ENCODE measurements at regions not wholly inside any gene's neighbourhood (a gene's known extent, or its start where the extent isn't known, plus 50 kb on each side); places are given as distances from the start of the nearest gene placed in this dataset.
A peak's percentile ranks its signal among the peaks of the same experiment; 100 is the strongest.

GRCh38 chr14:98227000-98227726 is 1044.8 kb downstream of the BCL11B start:
- DNase-seq (ENCODE audit: low read depth, low spot score), result peak; percentile 10

- DNase-seq (ENCODE audit: low read depth, low spot score), result no peak
Measured at GRCh38 chr14:98227727-98228111, 1044.3 kb downstream of the BCL11B start.

- no peak for DNase-seq (ENCODE audit: low read depth, low spot score)
Measured at GRCh38 chr14:98229656-98230366, 1042.2 kb downstream of the BCL11B start.

- DNase-seq (ENCODE audit: low read depth, low spot score), result no peak
Measured at GRCh38 chr14:98230411-98230810, 1041.6 kb downstream of the BCL11B start.

- no peak for DNase-seq (ENCODE audit: low read depth, low spot score)
Measured at GRCh38 chr14:98231210-98231609, 1040.8 kb downstream of the BCL11B start.

GRCh38 chr14:98233656-98234055 is 1038.3 kb downstream of the BCL11B start:
- no peak for DNase-seq (ENCODE audit: low read depth, low spot score)

GRCh38 chr14:98234208-98234607 is 1037.8 kb downstream of the BCL11B start:
- DNase-seq (ENCODE audit: low read depth, low spot score), result no peak

- DNase-seq (ENCODE audit: low read depth, low spot score), result no peak
Measured at GRCh38 chr14:98236314-98236713, 1035.7 kb downstream of the BCL11B start.

- DNase-seq (ENCODE audit: low read depth, low spot score), result no peak
Measured at GRCh38 chr14:98237939-98238338, 1034.1 kb downstream of the BCL11B start.

GRCh38 chr14:98240376-98240775 is 1031.6 kb downstream of the BCL11B start:
- DNase-seq (ENCODE audit: low read depth, low spot score), result no peak

GRCh38 chr14:98242903-98243302 is 1029.1 kb downstream of the BCL11B start:
- no peak for DNase-seq (ENCODE audit: low read depth, low spot score)

GRCh38 chr14:98243332-98243731 is 1028.7 kb downstream of the BCL11B start:
- no peak for DNase-seq (ENCODE audit: low read depth, low spot score)

- DNase-seq (ENCODE audit: low read depth, low spot score), result no peak
Measured at GRCh38 chr14:98244162-98244948, 1027.6 kb downstream of the BCL11B start.

GRCh38 chr14:98244966-98245569 is 1026.9 kb downstream of the BCL11B start:
- DNase-seq (ENCODE audit: low read depth, low spot score), result no peak

- DNase-seq (ENCODE audit: low read depth, low spot score), result no peak
Measured at GRCh38 chr14:98249057-98249456, 1022.9 kb downstream of the BCL11B start.

GRCh38 chr14:98249476-98249875 is 1022.5 kb downstream of the BCL11B start:
- DNase-seq (ENCODE audit: low read depth, low spot score), result no peak

- DNase-seq (ENCODE audit: low read depth, low spot score), result no peak
Measured at GRCh38 chr14:98252820-98253219, 1019.2 kb downstream of the BCL11B start.

- DNase-seq (ENCODE audit: low read depth, low spot score), result no peak
Measured at GRCh38 chr14:98259881-98260280, 1012.1 kb downstream of the BCL11B start.

- no peak for DNase-seq (ENCODE audit: low read depth, low spot score)
Measured at GRCh38 chr14:98262566-98262965, 1009.4 kb downstream of the BCL11B start.

- DNase-seq (ENCODE audit: low read depth, low spot score), result no peak
Measured at GRCh38 chr14:98269533-98269932, 1002.5 kb downstream of the BCL11B start.

- no peak for DNase-seq (ENCODE audit: low read depth, low spot score)
Measured at GRCh38 chr14:98270201-98270600, 1001.8 kb downstream of the BCL11B start.

GRCh38 chr14:98274596-98274995 is 997.4 kb downstream of the BCL11B start:
- no peak for DNase-seq (ENCODE audit: low read depth, low spot score)
